Stimulated activated CD4-positive, alpha-beta T cell treated with anti-CD3 and anti-CD28 coated beads, TNF-alpha, amount 100 ng/mL, for 24 hours (primary cell): ENCODE measurements at regions not wholly inside any gene's neighbourhood (a gene's known extent, or its start where the extent isn't known, plus 50 kb on each side); places are given as distances from the start of the nearest gene placed in this dataset.
"Not testable (repeated sequence)": the region's sequence is repeated elsewhere in the genome, so short reads cannot be mapped to it uniquely, and the experiment has no call there.

Source experiments
- DNase-seq, 3 experiments: peaks; one replicate each; pipeline ENCODE4 v3.0.0-alpha.2; 2020; ENCODE audit warnings: low read depth in 3 of 3

DNA sequence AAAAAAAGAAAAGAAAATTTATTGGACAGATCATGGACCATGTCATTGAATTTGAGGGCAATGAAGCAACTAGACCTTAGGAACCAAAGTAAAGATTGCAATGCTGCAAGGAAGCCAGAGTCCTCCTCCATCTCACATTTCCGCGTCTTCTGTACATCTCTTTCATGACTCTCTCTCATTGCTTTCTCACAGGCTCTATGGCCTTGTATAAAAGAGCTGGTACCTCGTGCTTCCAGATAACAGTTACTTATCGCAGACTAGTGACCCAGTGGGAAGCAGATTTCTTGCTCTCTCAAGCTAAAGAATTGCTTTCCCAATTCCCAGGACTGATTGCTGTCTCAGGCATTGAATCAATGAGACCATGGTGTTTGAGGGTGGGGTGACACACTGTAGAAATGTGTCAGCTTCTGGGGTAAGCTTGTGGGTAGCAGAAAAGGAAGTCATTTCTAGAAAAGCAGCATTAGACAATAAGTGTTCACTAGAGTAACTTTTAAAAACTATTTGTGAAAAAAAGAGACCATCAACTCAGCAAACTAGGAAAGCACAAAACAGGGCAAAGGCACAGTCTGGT, 635.3 kb downstream of the UTRN start:
- no peak for DNase-seq

GRCh38 chr6:144921206-144921975, 636.3 kb downstream of the UTRN start:
- no peak for DNase-seq

DNA sequence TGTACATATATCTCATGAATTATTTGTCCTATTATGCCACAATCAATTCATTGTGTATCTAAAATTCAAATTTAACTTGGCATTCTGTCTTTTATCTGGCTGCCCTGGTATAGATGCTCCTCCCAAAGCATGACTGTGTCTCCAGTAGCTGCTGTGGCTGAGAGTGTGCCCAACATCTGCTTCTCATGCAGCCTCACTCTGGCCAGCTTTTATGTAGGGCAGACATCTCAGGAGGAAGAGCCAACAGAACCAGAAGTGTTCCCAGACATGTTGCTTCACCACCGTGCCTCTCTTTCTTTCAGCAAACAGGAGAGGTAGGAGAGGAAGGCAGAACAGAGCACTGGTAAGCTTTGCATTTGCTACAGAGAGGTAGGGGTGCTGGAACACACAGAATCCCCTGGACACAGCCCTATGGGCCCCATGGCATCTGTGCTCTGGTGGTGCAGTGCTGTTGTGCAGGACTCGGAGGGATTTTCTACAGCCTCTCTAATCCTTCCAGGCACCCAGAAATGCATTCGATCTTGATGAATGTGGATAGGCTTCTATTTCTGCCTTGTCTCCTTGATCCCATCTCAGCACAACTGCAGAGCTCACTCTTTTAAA, 637.1 kb downstream of the UTRN start:
- no peak for DNase-seq

DNA sequence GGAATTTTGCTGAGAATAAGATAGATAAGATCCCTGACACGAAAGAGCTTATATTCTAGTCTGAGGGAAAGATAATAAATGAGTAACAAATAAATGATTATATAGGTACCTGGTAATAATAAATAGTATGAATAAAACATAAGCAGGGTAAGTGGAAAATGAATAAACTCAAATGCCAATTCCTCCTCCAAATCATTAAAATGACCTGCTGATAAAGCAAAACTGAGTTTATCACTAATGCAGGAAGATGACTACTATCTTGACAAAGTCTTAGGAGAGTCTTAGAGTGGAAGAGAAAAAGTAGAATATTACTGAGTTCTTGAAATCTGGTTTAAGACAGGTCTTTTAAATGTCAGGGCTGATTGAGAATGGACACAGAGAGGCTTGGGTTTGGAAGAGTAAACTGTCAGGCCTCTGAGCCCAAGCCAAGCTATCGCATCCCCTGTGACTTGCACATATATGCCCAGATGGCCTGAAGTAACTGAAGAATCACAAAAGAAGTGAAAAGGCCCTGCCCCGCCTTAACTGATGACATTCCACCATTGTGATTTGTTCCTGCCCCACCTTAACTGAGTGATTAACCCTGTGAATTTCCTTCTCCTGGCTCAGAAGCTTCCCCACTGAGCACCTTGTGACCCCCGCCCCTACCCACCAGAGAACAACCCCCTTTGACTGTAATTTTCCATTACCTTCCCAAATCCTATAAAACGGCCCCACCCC, 637.8 kb downstream of the UTRN start:
- not testable (repeated sequence) for DNase-seq

DNA sequence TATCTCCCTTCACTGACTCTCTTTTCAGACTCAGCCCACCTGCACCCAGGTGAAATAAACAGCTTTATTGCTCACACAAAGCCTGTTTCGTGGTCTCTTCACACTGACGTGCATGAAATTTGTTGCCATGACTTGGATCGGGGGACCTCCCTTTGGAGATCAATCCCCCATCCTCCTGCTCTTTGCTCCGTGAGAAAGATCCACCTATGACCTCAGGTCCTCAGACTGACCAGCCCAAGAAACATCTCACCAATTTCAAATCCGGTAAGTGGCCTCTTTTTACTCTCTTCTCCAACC, 638.3 kb downstream of the UTRN start:
- DNase-seq: not testable (repeated sequence)

- no peak for DNase-seq
These were observed 643.7 kb downstream of the UTRN start for GRCh38 chr6:144928847-144929246.

GRCh38 chr6:144929262-144929661, 644.1 kb downstream of the UTRN start:
- no peak for DNase-seq

GRCh38 chr6:144931172-144932035, 646.3 kb downstream of the UTRN start:
- DNase-seq: peak in 2 of 3 experiments; percentile 4 to 17

DNA sequence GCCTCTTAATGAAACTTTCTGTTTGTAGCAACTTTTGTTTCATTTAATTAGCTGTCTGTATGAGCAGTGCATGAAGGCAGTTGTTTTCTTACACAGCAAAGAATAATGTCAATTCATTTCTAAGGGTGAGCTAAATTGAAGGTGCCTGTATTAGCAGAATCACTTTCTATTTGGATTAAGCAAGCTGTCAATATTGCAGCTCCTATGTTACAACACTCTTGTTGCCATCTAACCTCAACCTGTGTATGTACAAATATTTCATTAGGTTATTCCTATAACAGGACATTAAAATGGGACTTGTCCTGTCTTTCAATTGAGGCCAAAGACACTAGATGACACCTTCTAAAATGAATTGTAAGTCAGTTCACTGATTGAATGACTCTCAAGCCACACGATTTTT, 647.5 kb downstream of the UTRN start:
- DNase-seq: no peak

- DNase-seq: no peak
These were observed 650.0 kb downstream of the UTRN start for GRCh38 chr6:144935181-144935580.

GRCh38 chr6:144935661-144936060, 650.5 kb downstream of the UTRN start:
- no peak for DNase-seq

DNA sequence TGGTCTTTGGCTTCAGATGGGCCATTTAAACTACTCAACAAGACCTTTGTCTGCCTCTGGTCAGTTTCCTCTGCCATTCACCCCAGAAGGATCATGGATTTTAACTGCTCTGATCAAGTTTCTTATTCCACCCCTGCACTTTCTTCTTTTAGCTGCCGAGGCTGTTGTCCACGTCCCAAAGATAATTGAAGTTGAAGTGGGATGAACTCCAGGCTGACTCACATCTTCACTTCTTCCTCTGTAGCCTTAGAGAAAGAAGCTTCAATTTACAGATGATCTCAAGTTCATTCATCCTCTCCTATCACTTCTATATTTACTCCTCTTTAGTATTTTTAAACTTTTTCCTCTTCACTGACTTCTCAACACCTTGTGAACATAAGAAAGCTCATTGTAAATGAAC, 651.6 kb downstream of the UTRN start:
- no peak for DNase-seq

DNA sequence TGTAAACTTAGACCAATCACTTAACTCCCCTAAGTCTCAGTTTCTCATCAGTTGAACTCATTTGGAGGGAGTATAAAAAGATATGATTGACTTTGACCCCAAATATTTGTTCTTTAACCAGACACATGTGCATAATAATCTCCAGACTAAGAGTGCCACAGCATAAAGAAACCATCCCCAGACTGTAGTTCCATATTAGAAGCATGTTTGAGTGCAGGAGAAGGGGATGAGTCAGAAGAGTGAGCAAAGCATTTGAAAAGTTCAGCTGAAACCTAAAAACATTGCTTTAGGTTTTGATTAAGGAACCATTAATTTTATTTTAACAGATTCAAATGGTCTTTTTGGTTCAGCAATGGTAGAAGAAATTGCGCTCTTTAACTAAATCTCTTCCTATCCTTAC, 654.8 kb downstream of the UTRN start:
- no peak for DNase-seq

DNA sequence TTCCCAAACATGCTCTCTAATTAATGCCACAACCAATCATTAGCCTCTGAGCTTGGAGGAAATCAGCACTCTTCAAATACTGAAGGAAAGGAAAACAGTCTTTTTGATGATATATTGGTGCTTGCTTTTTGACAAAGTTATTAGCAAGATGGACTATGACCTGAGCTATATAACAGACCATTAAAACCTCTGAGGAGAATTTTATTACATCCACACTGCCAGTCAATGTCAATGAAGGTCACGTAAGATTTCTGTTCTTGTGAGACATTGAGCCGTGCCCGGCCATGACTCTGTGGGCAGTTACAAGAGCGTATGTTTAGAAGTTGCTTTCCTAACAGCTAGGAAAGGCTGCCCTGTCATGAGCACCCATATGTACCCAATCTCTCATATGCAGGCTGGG, 659.0 kb downstream of the UTRN start:
- DNase-seq: no peak

GRCh38 chr6:144947398-144947976, 662.4 kb downstream of the UTRN start:
- no peak for DNase-seq

GRCh38 chr6:144951730-144952437, 666.7 kb downstream of the UTRN start:
- no peak for DNase-seq

DNA sequence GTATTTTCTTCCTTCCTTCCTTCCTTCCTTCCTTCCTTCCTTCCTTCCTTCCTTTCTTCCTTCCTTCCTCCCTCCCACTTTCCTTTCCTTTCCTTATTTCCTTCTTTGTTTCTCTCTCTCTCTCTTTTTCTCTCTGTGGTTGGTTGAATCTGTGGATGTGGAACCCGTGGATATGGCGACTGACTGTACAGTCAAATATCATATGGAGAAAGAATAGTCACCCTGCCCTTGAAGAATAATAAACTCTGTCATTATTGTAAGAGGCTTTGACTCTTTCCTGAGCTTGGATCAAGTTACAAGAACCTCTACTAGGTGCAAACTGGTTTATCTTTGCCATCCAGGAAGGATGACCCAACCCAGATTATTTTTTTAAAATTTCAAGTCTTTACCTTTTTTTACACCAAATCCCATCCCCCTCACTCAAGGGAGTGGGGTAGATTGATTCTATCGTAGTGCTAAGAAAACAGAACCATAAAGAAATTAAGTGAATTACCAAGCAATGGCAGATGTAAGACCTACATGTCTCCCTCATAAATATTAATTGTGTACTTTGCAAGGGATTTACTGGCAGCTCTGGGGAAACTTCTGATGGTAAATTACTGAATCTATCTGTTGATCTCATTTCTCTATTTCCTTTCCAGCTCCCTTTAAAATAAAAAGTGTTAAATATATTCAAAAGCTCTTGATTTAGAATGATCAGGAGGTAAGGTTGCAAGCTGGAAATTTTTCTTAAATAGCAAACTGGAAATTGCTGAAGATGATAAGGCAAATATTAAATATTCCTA, 667.5 kb downstream of the UTRN start:
- no peak for DNase-seq

GRCh38 chr6:144953552-144954240, 668.6 kb downstream of the UTRN start:
- DNase-seq: no peak

DNA sequence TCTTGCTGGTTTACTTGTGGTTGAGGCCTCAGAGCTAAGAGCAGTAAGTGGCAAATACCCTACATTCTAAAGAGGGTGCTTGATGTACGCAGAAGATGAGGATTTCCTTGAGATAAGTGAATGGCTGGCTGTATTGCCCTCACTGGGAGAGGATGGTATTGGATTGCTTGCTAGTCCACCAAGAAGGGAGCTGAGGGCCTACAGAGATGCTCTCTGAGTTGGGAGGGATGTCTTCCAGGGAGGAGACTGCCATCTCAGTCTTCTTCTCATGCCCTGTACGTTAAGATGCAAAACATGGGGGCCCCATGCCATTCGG, 669.1 kb downstream of the UTRN start:
- no peak for DNase-seq

DNA sequence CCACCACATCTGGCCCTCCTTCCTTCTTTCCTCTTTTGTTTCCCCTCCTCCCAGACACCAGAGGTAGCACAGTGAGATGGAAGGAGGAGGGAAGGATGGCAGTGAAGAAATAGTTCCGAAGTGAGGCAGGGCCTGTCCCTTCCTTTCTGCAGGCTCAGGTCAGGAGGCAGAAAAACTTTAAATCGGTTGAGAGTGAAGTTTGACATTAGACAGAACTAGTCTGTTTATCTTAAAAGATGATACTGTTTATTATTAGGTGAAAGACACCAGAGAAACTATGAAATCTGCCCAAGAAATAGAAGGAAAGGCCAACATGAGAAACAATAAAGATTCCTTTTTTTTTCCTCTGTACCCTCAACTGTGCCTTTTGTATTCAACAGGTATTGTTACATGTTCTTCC, 670.3 kb downstream of the UTRN start:
- DNase-seq: no peak
